HG03025 (cell line): ENCODE measurements at regions not wholly inside any gene's neighbourhood (a gene's known extent, or its start where the extent isn't known, plus 50 kb on each side); places are given as distances from the start of the nearest gene placed in this dataset.
"Not testable (repeated sequence)": the region's sequence is repeated elsewhere in the genome, so short reads cannot be mapped to it uniquely, and the experiment has no call there.

Experiments
- ATAC-seq: cut with Tn5 transposase; IDR thresholded peaks from one replicate; pipeline ENCODE4 v1.9.1; 2021; ENCODE audit warnings: mild to moderate bottlenecking, moderate library complexity; ENCODE audit not compliant: unreplicated experiment, low FRiP score

GRCh38 chr15:69924531-69924930 lies 173.2 kb downstream of the TLE3 start:
- ATAC-seq: no peak

- ATAC-seq: no peak
These were observed 171.7 kb downstream of the TLE3 start for GRCh38 chr15:69926006-69926405.

- no peak for ATAC-seq
These were observed 171.0 kb downstream of the TLE3 start for GRCh38 chr15:69926721-69927120.

- not testable (repeated sequence) for ATAC-seq
These were observed 168.8 kb downstream of the TLE3 start for GRCh38 chr15:69928890-69929289.

- no peak for ATAC-seq
These were observed 167.6 kb downstream of the TLE3 start for GRCh38 chr15:69929905-69930630.

GRCh38 chr15:69930754-69931153 lies 167.0 kb downstream of the TLE3 start:
- no peak for ATAC-seq

GRCh38 chr15:69931156-69931555 lies 166.6 kb downstream of the TLE3 start:
- ATAC-seq: no peak

- no peak for ATAC-seq
These were observed 163.1 kb downstream of the TLE3 start for GRCh38 chr15:69934607-69935006.

- no peak for ATAC-seq
These were observed 157.9 kb downstream of the TLE3 start for GRCh38 chr15:69939513-69940440.

GRCh38 chr15:69940441-69941300 lies 157.0 kb downstream of the TLE3 start:
- ATAC-seq: no peak

- ATAC-seq: no peak
These were observed 156.5 kb downstream of the TLE3 start for GRCh38 chr15:69941301-69941605.

GRCh38 chr15:69941706-69942495 lies 155.8 kb downstream of the TLE3 start:
- no peak for ATAC-seq

GRCh38 chr15:69943637-69944036 lies 154.1 kb downstream of the TLE3 start:
- ATAC-seq: no peak

GRCh38 chr15:69945729-69946128 lies 152.0 kb downstream of the TLE3 start:
- ATAC-seq: no peak

GRCh38 chr15:69946870-69947269 lies 150.8 kb downstream of the TLE3 start:
- ATAC-seq: no peak

GRCh38 chr15:69947394-69947793 lies 150.3 kb downstream of the TLE3 start:
- ATAC-seq: no peak

GRCh38 chr15:69949485-69949884 lies 148.2 kb downstream of the TLE3 start:
- ATAC-seq: no peak

- ATAC-seq: no peak
These were observed 146.3 kb downstream of the TLE3 start for GRCh38 chr15:69951256-69951897.

GRCh38 chr15:69951898-69952555 lies 145.7 kb downstream of the TLE3 start:
- no peak for ATAC-seq
